Esophagus mucosa (tissue), 1 donor: ENCODE measurements at regions not wholly inside any gene's neighbourhood (a gene's known extent, or its start where the extent isn't known, plus 50 kb on each side); places are given as distances from the start of the nearest gene placed in this dataset.

Source experiments
- ATAC-seq: fragments of 200-7000 bp; cut with Tn5 transposase; one replicate; pipeline ENCODE4 v1.9.1; 2020
- donor health status: DM: yes; HTN: yes; CAD: no.

- no peak for ATAC-seq
Observed at GRCh38 chr3:119091936-119092677, 53.9 kb upstream of the TEX55 start.

GRCh38 chr3:119087799-119088198 lies 53.2 kb upstream of the IGSF11 start:
- ATAC-seq = peak; percentile 39

GRCh38 chr3:119085070-119085439 lies 50.4 kb upstream of the IGSF11 start:
- ATAC-seq = no peak

- peak; percentile 97 for ATAC-seq
Observed at GRCh38 chr3:119084371-119085069, 49.9 kb upstream of the IGSF11 start.
